HEK293T (cell line): ENCODE measurements at regions not wholly inside any gene's neighbourhood (a gene's known extent, or its start where the extent isn't known, plus 50 kb on each side); places are given as distances from the start of the nearest gene placed in this dataset.

Experiments used
- ARNT ChIP-seq: fragments of 450-650 bp; IDR thresholded peaks from 2 replicates; pipeline ENCODE4 v1.6.1; 2017; ENCODE audit warnings: mild to moderate bottlenecking
- BHLHE40 ChIP-seq: fragments of 450-650 bp; IDR thresholded peaks from 2 replicates; pipeline ENCODE4 v1.6.1; 2016; ENCODE audit warnings: mild to moderate bottlenecking, moderate library complexity, borderline replicate concordance
- ELF4 ChIP-seq: fragments of 450-650 bp; IDR thresholded peaks from 2 replicates; pipeline ENCODE4 v1.6.1; 2017; ENCODE audit warnings: antibody characterized with exemption
- FOXA1 ChIP-seq: fragments of 450-650 bp; IDR thresholded peaks from 2 replicates; pipeline ENCODE4 v1.6.1; 2016; ENCODE audit warnings: mild to moderate bottlenecking
- FOXM1 ChIP-seq: fragments of 450-650 bp; IDR thresholded peaks from 2 replicates; pipeline ENCODE4 v1.6.1; 2017; ENCODE audit warnings: mild to moderate bottlenecking, borderline replicate concordance
- HDGF ChIP-seq: fragments of 450-650 bp; IDR thresholded peaks from 2 replicates; pipeline ENCODE4 v1.6.1; 2017; ENCODE audit warnings: antibody characterized with exemption, borderline replicate concordance
- L3MBTL2 ChIP-seq: fragments of 450-650 bp; conservative IDR thresholded peaks from 2 replicates; pipeline ENCODE4 v1.6.1; 2016; ENCODE audit warnings: mild to moderate bottlenecking
- LEF1 ChIP-seq: fragments of 450-650 bp; IDR thresholded peaks from 2 replicates; pipeline ENCODE4 v1.6.1; 2017; ENCODE audit warnings: mild to moderate bottlenecking, borderline replicate concordance
- SUZ12 ChIP-seq: fragments of 450-650 bp; IDR thresholded peaks from 2 replicates; pipeline ENCODE4 v1.6.1; 2016; ENCODE audit warnings: mild to moderate bottlenecking
- TARDBP ChIP-seq: fragments of 450-650 bp; IDR thresholded peaks from 2 replicates; pipeline ENCODE4 v1.6.1; 2016
- ZNF384 ChIP-seq: fragments of 450-650 bp; IDR thresholded peaks from 2 replicates; pipeline ENCODE4 v1.6.1; 2016

DNA sequence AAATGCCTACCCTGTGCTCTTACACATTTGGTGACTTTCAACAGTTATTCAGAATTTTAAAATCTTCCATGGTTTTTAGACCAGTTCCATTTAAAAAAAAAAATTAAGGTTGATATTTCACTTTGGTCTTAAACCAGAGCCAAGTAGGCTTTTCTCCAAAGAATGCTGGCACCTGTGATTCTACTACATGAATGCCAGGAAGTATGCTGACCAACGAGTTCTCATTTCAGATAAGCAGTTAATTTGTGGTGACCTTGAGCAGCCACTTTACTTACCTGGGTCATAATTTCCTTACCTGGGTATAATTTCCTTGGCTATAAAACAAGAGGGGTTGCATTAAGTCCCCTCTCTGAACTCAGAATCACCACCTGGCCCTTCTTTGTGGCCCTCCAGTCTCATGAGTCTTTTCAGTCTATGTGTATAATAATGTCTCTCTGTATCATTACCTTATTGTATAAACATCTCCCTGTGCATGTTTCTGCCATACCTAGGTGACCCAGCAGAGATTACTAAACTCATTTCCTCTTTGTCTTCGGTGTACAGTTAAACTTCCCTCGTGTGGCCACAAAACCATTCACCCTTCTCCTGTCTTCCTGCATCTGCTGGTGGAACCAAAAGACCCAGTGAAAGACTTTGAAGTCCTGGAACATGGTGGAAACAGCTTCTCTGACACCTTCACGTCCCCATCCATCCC, 139.1 kb upstream of the DPT start:
- no peak for TF ChIP-seq FOXA1
- TF ChIP-seq SUZ12, result no peak
- no peak for TF ChIP-seq ZNF384
- TF ChIP-seq FOXM1, result no peak
- TF ChIP-seq ARNT, result no peak
- TF ChIP-seq ELF4, result no peak
- TF ChIP-seq HDGF, result no peak
- TF ChIP-seq TARDBP, result no peak
- no peak for TF ChIP-seq LEF1
- no peak for TF ChIP-seq BHLHE40
- TF ChIP-seq L3MBTL2, result no peak
